ENCODE measurements at regions not wholly inside any gene's neighbourhood (a gene's known extent, or its start where the extent isn't known, plus 50 kb on each side); places are given as distances from the start of the nearest gene placed in this dataset.

GRCh38 chr12:69024413-69024812, 91.4 kb upstream of the CPM start:
- DNase-seq (ENCODE audit: low read depth): no peak
- H3K4me3 ChIP-seq (ENCODE audit: low read depth, low read length): no peak overlapping the region
- TF ChIP-seq CTCF (IDR thresholded peaks at IDR 0.05; ENCODE audit: low read depth, low read length): no peak
- no peak for TF ChIP-seq MAX (IDR thresholded peaks at IDR 0.05; ENCODE audit: low read depth, low read length)
- no peak for TF ChIP-seq POLR2A (IDR thresholded peaks at IDR 0.05; ENCODE audit: extremely low read depth, insufficient read length)
- TF ChIP-seq MYC (IDR thresholded peaks at IDR 0.05; ENCODE audit: low read depth, low read length): no peak

- TF ChIP-seq MYC (IDR thresholded peaks at IDR 0.05; ENCODE audit: low read depth, low read length) (no peak), POLR2A (IDR thresholded peaks at IDR 0.05; ENCODE audit: extremely low read depth, insufficient read length) (no peak), MAX (IDR thresholded peaks at IDR 0.05; ENCODE audit: low read depth, low read length) (no peak), CTCF (IDR thresholded peaks at IDR 0.05; ENCODE audit: low read depth, low read length) (no peak)
- no peak for DNase-seq (ENCODE audit: low read depth)
- no peak overlapping the region for H3K4me3 ChIP-seq (ENCODE audit: low read depth, low read length)
Measured at GRCh38 chr12:69024907-69025306, 91.9 kb upstream of the CPM start.

GRCh38 chr12:69026336-69026735, 93.4 kb upstream of the CPM start:
- TF ChIP-seq MAX (IDR thresholded peaks at IDR 0.05; ENCODE audit: low read depth, low read length): no peak

GRCh38 chr12:69027411-69027881, 94.5 kb upstream of the CPM start:
- no peak overlapping the region for H3K4me3 ChIP-seq (ENCODE audit: low read depth, low read length)
- TF ChIP-seq CTCF (IDR thresholded peaks at IDR 0.05; ENCODE audit: low read depth, low read length) (no peak), POLR2A (IDR thresholded peaks at IDR 0.05; ENCODE audit: extremely low read depth, insufficient read length) (no peak), MYC (IDR thresholded peaks at IDR 0.05; ENCODE audit: low read depth, low read length) (no peak), MAX (IDR thresholded peaks at IDR 0.05; ENCODE audit: low read depth, low read length) (no peak)
- no peak for DNase-seq (ENCODE audit: low read depth)

More at GRCh38 chr12:69026336-69026735, 93.4 kb upstream of the CPM start:
- no peak overlapping the region for H3K4me3 ChIP-seq (ENCODE audit: low read depth, low read length)
- peak; percentile 22 for DNase-seq (ENCODE audit: low read depth)

- no peak for DNase-seq (ENCODE audit: low read depth)
- no peak for TF ChIP-seq CTCF (IDR thresholded peaks at IDR 0.05; ENCODE audit: low read depth, low read length)
- no peak for TF ChIP-seq MAX (IDR thresholded peaks at IDR 0.05; ENCODE audit: low read depth, low read length)
- no peak for TF ChIP-seq POLR2A (IDR thresholded peaks at IDR 0.05; ENCODE audit: extremely low read depth, insufficient read length)
- TF ChIP-seq MYC (IDR thresholded peaks at IDR 0.05; ENCODE audit: low read depth, low read length): no peak
- no peak overlapping the region for H3K4me3 ChIP-seq (ENCODE audit: low read depth, low read length)
Measured at GRCh38 chr12:69028941-69029729, 96.2 kb upstream of the CPM start.

- no peak for DNase-seq (ENCODE audit: low read depth)
- TF ChIP-seq MAX (IDR thresholded peaks at IDR 0.05; ENCODE audit: low read depth, low read length) (no peak), MYC (IDR thresholded peaks at IDR 0.05; ENCODE audit: low read depth, low read length) (no peak), CTCF (IDR thresholded peaks at IDR 0.05; ENCODE audit: low read depth, low read length) (no peak), POLR2A (IDR thresholded peaks at IDR 0.05; ENCODE audit: extremely low read depth, insufficient read length) (no peak)
- no peak overlapping the region for H3K4me3 ChIP-seq (ENCODE audit: low read depth, low read length)
Measured at GRCh38 chr12:69030321-69030720, 97.3 kb upstream of the CPM start.
